DMS53 (cell line): ENCODE measurements at regions not wholly inside any gene's neighbourhood (a gene's known extent, or its start where the extent isn't known, plus 50 kb on each side); places are given as distances from the start of the nearest gene placed in this dataset.

Experiments
- DNase-seq: peaks from one replicate; lab custom pipeline; 2025; lab: John Stamatoyannopoulos, UW

- no peak for DNase-seq
Measured at GRCh38 chr2:238963161-238963970, 115.5 kb downstream of the TWIST2 start.

- DNase-seq, result no peak
Measured at GRCh38 chr2:238963971-238964328, 116.1 kb downstream of the TWIST2 start.

GRCh38 chr2:238964544-238965067 is 116.7 kb downstream of the TWIST2 start:
- DNase-seq, result no peak

- no peak for DNase-seq
Measured at GRCh38 chr2:238965371-238966071, 117.6 kb downstream of the TWIST2 start.

GRCh38 chr2:238966072-238966937 is 118.4 kb downstream of the TWIST2 start:
- DNase-seq, result no peak

GRCh38 chr2:238967031-238967977 is 119.4 kb downstream of the TWIST2 start:
- DNase-seq, result no peak

- no peak for DNase-seq
Measured at GRCh38 chr2:238967978-238968360, 120.1 kb downstream of the TWIST2 start.

GRCh38 chr2:238968616-238969384 is 120.9 kb downstream of the TWIST2 start:
- no peak for DNase-seq

- DNase-seq, result no peak
Measured at GRCh38 chr2:238969857-238970256, 122.0 kb downstream of the TWIST2 start.

GRCh38 chr2:238970553-238971081 is 122.7 kb downstream of the TWIST2 start:
- DNase-seq, result peak; percentile 70

GRCh38 chr2:238971318-238972145 is 123.6 kb downstream of the TWIST2 start:
- DNase-seq, result no peak

- no peak for DNase-seq
Measured at GRCh38 chr2:238972146-238972445, 124.2 kb downstream of the TWIST2 start.

- no peak for DNase-seq
Measured at GRCh38 chr2:238973038-238973739, 125.3 kb downstream of the TWIST2 start.

GRCh38 chr2:238974081-238974480 is 126.2 kb downstream of the TWIST2 start:
- DNase-seq, result no peak

- DNase-seq, result no peak
Measured at GRCh38 chr2:238974501-238975166, 126.7 kb downstream of the TWIST2 start.

GRCh38 chr2:238975408-238975807 is 127.5 kb downstream of the TWIST2 start:
- no peak for DNase-seq

- no peak for DNase-seq
Measured at GRCh38 chr2:238978497-238978896, 130.6 kb downstream of the TWIST2 start.

GRCh38 chr2:238979636-238980035 is 131.8 kb downstream of the TWIST2 start:
- no peak for DNase-seq
